T-cell (primary cell): ENCODE measurements at regions not wholly inside any gene's neighbourhood (a gene's known extent, or its start where the extent isn't known, plus 50 kb on each side); places are given as distances from the start of the nearest gene placed in this dataset.

Source experiments
- ATAC-seq, 4 experiments: fragments of 200-7000 bp in 3 of 4; fragments of 150-1000 bp in 1 of 4; cut with Tn5 transposase; replicated peaks in 1 of 4; 1 replicate in 3 of 4; 2 replicates in 1 of 4; pipeline ENCODE4 v1.10.0; 2021; ENCODE audit warnings: moderate library complexity in 3 of 4, mild to moderate bottlenecking in 2 of 4, moderate number of reproducible peaks in 1 of 4
- CTCF ChIA-PET, 2 donors: fragments of 300-600 bp; sonication (Branson Sonifier 250); formaldehyde crosslinking; loops; one replicate each; lab custom pipeline; 2022; ENCODE audit warnings: antibody characterized with exemption in 2 of 2; lab: Charles Lee
- POLR2A ChIA-PET, 2 donors: fragments of 300-600 bp; sonication (Branson Sonifier 250); formaldehyde crosslinking; loops; one replicate each; lab custom pipeline; 2022; ENCODE audit warnings: antibody characterized with exemption in 2 of 2; lab: Charles Lee
- DNase-seq, 35 experiments: peaks; one replicate each; pipeline versions ENCODE4 v3.0.0 to v3.0.0-alpha.2; 2013 to 2023
- H3K27ac ChIP-seq: one replicate; pipeline ENCODE4 v1.5.1; 2013; ENCODE audit warnings: low read length
- H3K27me3 ChIP-seq, 2 experiments: replicated peaks in 1 of 2; 1 replicate in 1 of 2; 2 replicates in 1 of 2; pipeline versions ENCODE4 v1.6.1 to v1.7.0; 2013; ENCODE audit warnings: low read length in 1 of 2, mixed read lengths in 1 of 2; ENCODE audit not compliant: control insufficient read depth in 2 of 2, insufficient read depth in 2 of 2; ENCODE audit errors: extremely low read depth in 1 of 2
- H3K36me3 ChIP-seq, 2 donors: 1 replicate in 1 of 2; 2 replicates in 1 of 2; pipeline versions ENCODE4 v1.6.1 to v1.7.0; 2013; ENCODE audit warnings: low read length in 1 of 2; ENCODE audit not compliant: control insufficient read depth in 2 of 2, insufficient read depth in 1 of 2; ENCODE audit errors: extremely low read depth in 1 of 2
- H3K4me1 ChIP-seq, 2 experiments: 1 replicate in 1 of 2; 2 replicates in 1 of 2; pipeline versions ENCODE4 v1.6.1 to v1.7.0; 2013; ENCODE audit warnings: low read length in 2 of 2, mixed read lengths in 1 of 2; ENCODE audit not compliant: insufficient read depth in 2 of 2, control insufficient read depth in 1 of 2; ENCODE audit errors: extremely low read depth in 1 of 2
- H3K4me3 ChIP-seq, 2 donors: 1 replicate in 1 of 2; 2 replicates in 1 of 2; pipeline versions ENCODE4 v1.5.1 to v1.7.0; 2013; ENCODE audit warnings: mild to moderate bottlenecking in 2 of 2, low read length in 1 of 2, moderate library complexity in 1 of 2; ENCODE audit not compliant: control insufficient read depth in 1 of 2; ENCODE audit errors: extremely low read depth in 1 of 2
- H3K9me3 ChIP-seq: 2 replicates; pipeline ENCODE4 v1.7.0; 2013
- H3K27ac Mint-ChIP-seq, 2 donors: one replicate each; pipeline ENCODE4 v1.8.0; 2020 to 2021; ENCODE audit warnings: mild to moderate bottlenecking in 2 of 2, mixed read lengths in 2 of 2
- H3K27me3 Mint-ChIP-seq, 2 donors: one replicate each; pipeline ENCODE4 v1.8.0; 2021 to 2022; ENCODE audit warnings: mixed read lengths in 2 of 2
- H3K36me3 Mint-ChIP-seq: one replicate; pipeline ENCODE4 v1.8.0; 2021; ENCODE audit warnings: mixed read lengths
- H3K4me1 Mint-ChIP-seq, 3 donors: one replicate each; pipeline ENCODE4 v1.8.0; 2020 to 2022; ENCODE audit warnings: mixed read lengths in 3 of 3, mild to moderate bottlenecking in 1 of 3
- H3K4me3 Mint-ChIP-seq, 3 donors: one replicate each; pipeline ENCODE4 v1.8.0; 2020 to 2022; ENCODE audit warnings: mild to moderate bottlenecking in 3 of 3, mixed read lengths in 3 of 3, moderate library complexity in 3 of 3
- H3K9me3 Mint-ChIP-seq, 3 donors: one replicate each; pipeline ENCODE4 v1.8.0; 2020 to 2022; ENCODE audit warnings: mixed read lengths in 3 of 3
- WGBS: methylation state at CpG from one replicate; pipeline ENCODE4 v1.1.5; 2013; ENCODE audit warnings: missing lambda C conversion rate; ENCODE audit not compliant: insufficient coverage; 5-methylcytosine and 5-hydroxymethylcytosine counted together

- peaks cover 5 to 9% of the 10 kb centered on the region in 2 donors for H3K27me3 Mint-ChIP-seq
- no peaks in the 10 kb centered on the region for H3K36me3 ChIP-seq
- H3K36me3 Mint-ChIP-seq: peaks cover 1% of the 10 kb centered on the region
- H3K4me1 ChIP-seq: peaks cover 6 to 10% of the 10 kb centered on the region in 2 experiments
- H3K4me1 Mint-ChIP-seq: peaks cover 11 to 23% (median 20%) of the 10 kb centered on the region in 3 donors
- peak overlapping the region; percentile 68 to 92 for H3K27ac Mint-ChIP-seq
- H3K9me3 ChIP-seq: no peaks in the 10 kb centered on the region
- H3K27ac ChIP-seq: no peak overlapping the region
- peaks cover 0 to 2% of the 10 kb centered on the region in 2 experiments for H3K27me3 ChIP-seq
- POLR2A ChIA-PET: no interaction called here
- H3K9me3 Mint-ChIP-seq: no peaks in the 10 kb centered on the region
- peak overlapping the region; percentile 98 to 100 (median 99) for H3K4me3 Mint-ChIP-seq
- 7% methylated on average over 14 of the region's 18 CpGs for WGBS
- ATAC-seq: no peak
- H3K4me3 ChIP-seq: peak overlapping the region; percentile 83 to 98
- DNase-seq: peak in 1 of 35 experiments; percentile 1
- CTCF ChIA-PET: interaction anchor here (0.6 to 1.1 kb wide), 4 partner anchors 8 to 571 kb away, joined by 3 to 7 read pairs (median 3); partner anchors contain the start of genes DHX38 (in 1 of the 2) and TXNL4B (in 1 of the 2)
Measured at GRCh38 chr16:72664056-72664508, 383.8 kb downstream of the ZFHX3 start.

- Histone ChIP-seq H3K4me3 (no peak overlapping the region), H3K36me3 (no peaks in the 10 kb centered on the region), H3K27me3 (peaks cover 0 to 4% of the 10 kb centered on the region in 2 experiments), H3K9me3 (no peaks in the 10 kb centered on the region), H3K4me1 (peaks cover 1 to 3% of the 10 kb centered on the region in 2 experiments), H3K27ac (peak overlapping the region; percentile 8)
- H3K4me3 Mint-ChIP-seq: no peak overlapping the region
- no peak for DNase-seq
- peaks cover 10 to 14% of the 10 kb centered on the region in 2 donors for H3K27me3 Mint-ChIP-seq
- peaks cover 0 to 2% (median 0%) of the 10 kb centered on the region in 3 donors for H3K9me3 Mint-ChIP-seq
- ChIA-PET CTCF (no interaction called here), POLR2A (interaction anchor here in 1 of 2 donors (0.5 kb wide), 1 partner anchor 1686 kb away, joined by 3 read pairs; no protein-coding TSS in a partner anchor)
- H3K27ac Mint-ChIP-seq: no peak overlapping the region
- H3K4me1 Mint-ChIP-seq: peaks cover 4 to 11% (median 5%) of the 10 kb centered on the region in 3 donors
- no peak for ATAC-seq
- no peaks in the 10 kb centered on the region for H3K36me3 Mint-ChIP-seq
- WGBS: no CpG with 5 or more reads among the region's 5 CpGs
Measured at GRCh38 chr16:72658888-72659717, 388.8 kb downstream of the ZFHX3 start.

GRCh38 chr16:72657791-72658190 is 390.1 kb downstream of the ZFHX3 start:
- H3K9me3 Mint-ChIP-seq: peaks cover 0 to 5% (median 0%) of the 10 kb centered on the region in 3 donors
- H3K27ac Mint-ChIP-seq: no peak overlapping the region
- Histone ChIP-seq H3K4me3 (no peak overlapping the region), H3K9me3 (no peaks in the 10 kb centered on the region), H3K27ac (no peak overlapping the region), H3K27me3 (peaks cover 0 to 2% of the 10 kb centered on the region in 2 experiments), H3K4me1 (no peaks in the 10 kb centered on the region), H3K36me3 (no peaks in the 10 kb centered on the region)
- no peaks in the 10 kb centered on the region for H3K36me3 Mint-ChIP-seq
- no peak overlapping the region for H3K4me3 Mint-ChIP-seq
- ATAC-seq (no peak), DNase-seq (no peak)
- ChIA-PET CTCF (no interaction called here), POLR2A (no interaction called here)
- peaks cover 0 to 5% (median 0%) of the 10 kb centered on the region in 3 donors for H3K4me1 Mint-ChIP-seq
- H3K27me3 Mint-ChIP-seq: peaks cover 10 to 14% of the 10 kb centered on the region in 2 donors

GRCh38 chr16:72657164-72657563 is 390.8 kb downstream of the ZFHX3 start:
- WGBS: no CpG with 5 or more reads among the region's 1 CpG

GRCh38 chr16:72654535-72654934 is 393.4 kb downstream of the ZFHX3 start:
- H3K9me3 Mint-ChIP-seq: peaks cover 0 to 12% (median 0%) of the 10 kb centered on the region in 3 donors
- no peak overlapping the region for H3K4me3 Mint-ChIP-seq
- H3K27me3 ChIP-seq: peaks cover 0 to 2% of the 10 kb centered on the region in 2 experiments
- H3K27ac Mint-ChIP-seq: no peak overlapping the region
- H3K4me3 ChIP-seq: no peak overlapping the region
- no peaks in the 10 kb centered on the region for H3K36me3 ChIP-seq
- ChIA-PET CTCF (interaction anchor here (0.6 to 0.7 kb wide), 2 partner anchors 9 kb away, joined by 3 to 7 read pairs; no protein-coding TSS in a partner anchor), POLR2A (no interaction called here)
- peaks cover 9 to 12% of the 10 kb centered on the region in 2 donors for H3K27me3 Mint-ChIP-seq
- peaks cover 3% of the 10 kb centered on the region for H3K36me3 Mint-ChIP-seq
- no peak for DNase-seq
- peaks cover 0 to 5% (median 0%) of the 10 kb centered on the region in 3 donors for H3K4me1 Mint-ChIP-seq
- no peaks in the 10 kb centered on the region for H3K4me1 ChIP-seq
- H3K9me3 ChIP-seq: no peaks in the 10 kb centered on the region
- ATAC-seq: no peak
- H3K27ac ChIP-seq: no peak overlapping the region

More at GRCh38 chr16:72657164-72657563, 390.8 kb downstream of the ZFHX3 start:
- Histone ChIP-seq H3K4me1 (no peaks in the 10 kb centered on the region), H3K9me3 (no peaks in the 10 kb centered on the region), H3K27me3 (peaks cover 0 to 2% of the 10 kb centered on the region in 2 experiments), H3K36me3 (no peaks in the 10 kb centered on the region), H3K27ac (no peak overlapping the region), H3K4me3 (no peak overlapping the region)
- peaks cover 10 to 14% of the 10 kb centered on the region in 2 donors for H3K27me3 Mint-ChIP-seq
- H3K4me1 Mint-ChIP-seq: peaks cover 0 to 5% (median 0%) of the 10 kb centered on the region in 3 donors
- DNase-seq (no peak), ATAC-seq (no peak)
- ChIA-PET POLR2A (no interaction called here), CTCF (interaction anchor here in 1 of 2 donors (0.7 kb wide), 1 partner anchor 185 kb away, joined by 3 read pairs; no protein-coding TSS in a partner anchor)
- H3K36me3 Mint-ChIP-seq: peaks cover 2% of the 10 kb centered on the region
- H3K9me3 Mint-ChIP-seq: peaks cover 0 to 8% (median 0%) of the 10 kb centered on the region in 3 donors
- H3K4me3 Mint-ChIP-seq: no peak overlapping the region
- no peak overlapping the region for H3K27ac Mint-ChIP-seq

- POLR2A ChIA-PET: no interaction called here
- Histone ChIP-seq H3K27me3 (no peaks in the 10 kb centered on the region), H3K9me3 (no peaks in the 10 kb centered on the region), H3K4me3 (no peak overlapping the region), H3K4me1 (no peaks in the 10 kb centered on the region), H3K36me3 (no peaks in the 10 kb centered on the region), H3K27ac (no peak overlapping the region)
- Mint-ChIP-seq H3K27ac (no peak overlapping the region), H3K27me3 (peaks cover 0 to 3% of the 10 kb centered on the region in 2 donors), H3K4me3 (no peak overlapping the region), H3K9me3 (peaks cover 0 to 12% (median 0%) of the 10 kb centered on the region in 3 donors), H3K4me1 (no peaks in the 10 kb centered on the region), H3K36me3 (peaks cover 3% of the 10 kb centered on the region)
- DNase-seq: no peak
- no CpG with 5 or more reads among the region's 3 CpGs for WGBS
- CTCF ChIA-PET: no interaction called here
- no peak for ATAC-seq
Measured at GRCh38 chr16:72649254-72649944, 398.5 kb downstream of the ZFHX3 start.
